ENCODE measurements at regions not wholly inside any gene's neighbourhood (a gene's known extent, or its start where the extent isn't known, plus 50 kb on each side); places are given as distances from the start of the nearest gene placed in this dataset.
A peak's percentile ranks its signal among the peaks of the same experiment; 100 is the strongest.

DNA sequence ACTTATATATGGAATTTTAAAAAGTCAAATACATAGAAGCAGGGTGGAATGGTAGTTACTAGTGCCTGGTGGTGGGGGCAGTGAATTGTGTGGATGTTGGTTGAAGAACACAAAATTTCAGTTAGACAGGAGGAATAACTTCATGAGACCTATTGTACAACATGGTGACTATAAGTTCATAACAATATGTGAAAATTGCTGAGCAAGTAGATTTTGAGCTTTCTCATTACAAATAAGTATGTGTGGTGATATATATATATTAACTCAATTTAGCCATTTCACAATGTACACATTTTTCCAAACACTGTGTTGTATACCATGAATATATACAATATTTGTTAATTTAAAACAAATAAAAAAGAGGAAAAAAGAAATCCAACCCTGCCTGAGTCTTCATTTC lies 641.1 kb downstream of the DIAPH3 start:
- no peak overlapping the region for H3K27ac ChIP-seq
- no peaks in the 10 kb centered on the region for H3K9me3 ChIP-seq
- no peak for DNase-seq
- H3K4me1 ChIP-seq: no peaks in the 10 kb centered on the region
- no peak for ATAC-seq
- no peak overlapping the region for H3K4me3 ChIP-seq
- no peaks in the 10 kb centered on the region for H3K36me3 ChIP-seq
- intact Hi-C loops (cut with DNase I): no loop called here
- TF ChIP-seq CTCF (IDR thresholded peaks at IDR 0.05): no peak
- TF ChIP-seq POLR2A (IDR thresholded peaks at IDR 0.05): no peak
- H3K27me3 ChIP-seq: no peaks in the 10 kb centered on the region

DNA sequence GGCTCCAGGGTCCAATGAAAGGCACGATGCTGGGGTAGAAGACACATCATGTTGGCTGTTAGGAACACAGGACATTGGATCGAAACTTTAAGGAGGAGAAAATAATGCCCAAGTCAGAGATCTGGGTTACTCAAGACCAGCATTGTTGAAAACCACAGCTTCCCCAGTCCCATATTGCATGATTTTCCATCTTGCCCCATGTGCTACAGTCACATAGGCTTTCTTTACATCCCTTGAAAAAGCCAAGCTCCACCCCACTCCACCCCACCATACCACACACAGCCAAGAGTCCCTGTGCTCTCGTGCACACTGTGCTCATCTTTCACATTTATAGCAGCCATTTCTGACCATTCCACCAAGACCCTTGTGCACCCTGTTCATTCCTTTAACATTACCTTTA lies 636.2 kb downstream of the DIAPH3 start:
- TF ChIP-seq POLR2A (IDR thresholded peaks at IDR 0.05) (no peak), CTCF (IDR thresholded peaks at IDR 0.05) (no peak)
- DNase-seq (no peak), ATAC-seq (no peak)
- H3K36me3 ChIP-seq: no peaks in the 10 kb centered on the region
- H3K27me3 ChIP-seq: no peaks in the 10 kb centered on the region
- intact Hi-C loops (cut with DNase I): no loop called here
- no peak overlapping the region for H3K27ac ChIP-seq
- H3K4me1 ChIP-seq: peaks cover 0 to 20% (median 14%) of the 10 kb centered on the region in 12 donors
- 91 to 97% (median 94%) methylated on average over 3 of the region's 3 CpGs for WGBS, 4 donors
- H3K9me3 ChIP-seq: no peaks in the 10 kb centered on the region
- no peak overlapping the region for H3K4me3 ChIP-seq

- intact Hi-C loops (cut with DNase I): loop anchor here in 6 of 10 donors (2.0 to 10.0 kb wide), 7 partner anchors 49 to 189 kb away; no protein-coding TSS in a partner anchor
- 14 to 21% (median 15%) methylated on average over 9 of the region's 9 CpGs for WGBS, 4 donors
- peak; percentile 78 to 94 (median 90) for ATAC-seq
Observed at GRCh38 chr13:59531571-59532091, 632.1 kb downstream of the DIAPH3 start.

DNA sequence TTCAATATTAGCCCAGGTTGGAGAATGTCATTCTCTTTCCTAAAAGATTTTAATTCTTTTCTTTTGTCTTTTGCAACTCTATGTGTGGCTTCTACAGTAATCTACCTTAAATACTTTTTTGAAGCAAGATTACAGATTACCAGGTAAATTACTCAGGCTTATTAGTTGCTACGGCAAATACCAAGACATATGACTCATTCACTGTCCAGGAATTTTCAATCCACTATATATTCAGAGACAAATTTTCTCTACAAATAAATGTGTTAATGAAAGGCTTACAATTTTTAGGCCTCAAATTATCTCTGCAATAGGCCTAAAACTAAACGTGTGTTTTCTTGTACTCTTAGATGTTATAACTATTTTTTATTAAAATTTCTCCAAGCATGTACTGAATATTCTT lies 631.3 kb downstream of the DIAPH3 start:
- intact Hi-C loops (cut with DNase I): loop anchor here in 5 of 10 donors (5.0 to 10.0 kb wide), 6 partner anchors 50 to 190 kb away; no protein-coding TSS in a partner anchor

More at GRCh38 chr13:59531571-59532091, 632.1 kb downstream of the DIAPH3 start:
- Histone ChIP-seq H3K9me3 (no peaks in the 10 kb centered on the region), H3K4me3 (no peak overlapping the region), H3K27ac (peak overlapping the region in 11 of 12 donors; percentile 19 to 72 (median 48)), H3K27me3 (no peaks in the 10 kb centered on the region), H3K4me1 (peaks cover 3 to 41% (median 23%) of the 10 kb centered on the region in 12 donors), H3K36me3 (no peaks in the 10 kb centered on the region)
- peak; percentile 87 to 93 (median 90) for DNase-seq
- no peak for TF ChIP-seq CTCF (IDR thresholded peaks at IDR 0.05)
- TF ChIP-seq POLR2A (IDR thresholded peaks at IDR 0.05): no peak

More for the DNA sequence above, 631.3 kb downstream of the DIAPH3 start:
- ATAC-seq: no peak
- Histone ChIP-seq H3K27ac (peak overlapping the region in 11 of 12 donors; percentile 19 to 72 (median 48)), H3K36me3 (no peaks in the 10 kb centered on the region), H3K9me3 (no peaks in the 10 kb centered on the region), H3K4me3 (no peak overlapping the region), H3K4me1 (peaks cover 3 to 41% (median 23%) of the 10 kb centered on the region in 12 donors), H3K27me3 (no peaks in the 10 kb centered on the region)
- TF ChIP-seq POLR2A (IDR thresholded peaks at IDR 0.05) (no peak), CTCF (IDR thresholded peaks at IDR 0.05) (no peak)
- no peak for DNase-seq
- WGBS, 4 donors: 86 to 90% (median 90%) methylated on average over 2 of the region's 2 CpGs

Measured in heart left ventricle (tissue), 16 donors.